GM19351 (cell line): ENCODE measurements at regions not wholly inside any gene's neighbourhood (a gene's known extent, or its start where the extent isn't known, plus 50 kb on each side); places are given as distances from the start of the nearest gene placed in this dataset.

Experiments
- ATAC-seq: cut with Tn5 transposase; IDR thresholded peaks from one replicate; pipeline ENCODE4 v1.9.1; 2021; ENCODE audit warnings: mild to moderate bottlenecking, moderate library complexity; ENCODE audit not compliant: unreplicated experiment

- peak; percentile 71 for ATAC-seq
Observed at GRCh38 chr7:47149208-47149839, 432.6 kb downstream of the TNS3 start.

GRCh38 chr7:47148536-47149207 is 433.2 kb downstream of the TNS3 start:
- no peak for ATAC-seq

GRCh38 chr7:47147213-47147631 is 434.7 kb downstream of the TNS3 start:
- ATAC-seq, result no peak

- ATAC-seq, result no peak
Observed at GRCh38 chr7:47145982-47146381, 435.9 kb downstream of the TNS3 start.

- no peak for ATAC-seq
Observed at GRCh38 chr7:47145186-47145725, 436.7 kb downstream of the TNS3 start.

GRCh38 chr7:47143339-47143738 is 438.6 kb downstream of the TNS3 start:
- no peak for ATAC-seq

GRCh38 chr7:47142867-47143175 is 439.1 kb downstream of the TNS3 start:
- no peak for ATAC-seq

- ATAC-seq, result no peak
Observed at GRCh38 chr7:47142169-47142866, 439.6 kb downstream of the TNS3 start.

- ATAC-seq, result no peak
Observed at GRCh38 chr7:47132471-47132870, 449.4 kb downstream of the TNS3 start.

GRCh38 chr7:47128700-47129099 is 453.2 kb downstream of the TNS3 start:
- ATAC-seq, result no peak

- ATAC-seq, result no peak
Observed at GRCh38 chr7:47125529-47125928, 456.4 kb downstream of the TNS3 start.

- no peak for ATAC-seq
Observed at GRCh38 chr7:47119261-47119865, 462.5 kb downstream of the TNS3 start.

GRCh38 chr7:47104206-47104549 is 477.7 kb downstream of the TNS3 start:
- ATAC-seq, result no peak

- ATAC-seq, result no peak
Observed at GRCh38 chr7:47103498-47104205, 478.3 kb downstream of the TNS3 start.

- no peak for ATAC-seq
Observed at GRCh38 chr7:47102331-47102841, 479.5 kb downstream of the TNS3 start.

GRCh38 chr7:47100817-47101435 is 481.0 kb downstream of the TNS3 start:
- ATAC-seq, result no peak

- ATAC-seq, result no peak
Observed at GRCh38 chr7:47100148-47100816, 481.6 kb downstream of the TNS3 start.

GRCh38 chr7:47097431-47097830 is 484.5 kb downstream of the TNS3 start:
- no peak for ATAC-seq

- no peak for ATAC-seq
Observed at GRCh38 chr7:47095946-47096345, 486.0 kb downstream of the TNS3 start.

GRCh38 chr7:47094462-47094861 is 487.4 kb downstream of the TNS3 start:
- no peak for ATAC-seq
